Thoracic aorta (tissue), 2 donors: ENCODE measurements at regions not wholly inside any gene's neighbourhood (a gene's known extent, or its start where the extent isn't known, plus 50 kb on each side); places are given as distances from the start of the nearest gene placed in this dataset.

Source experiments
- ATAC-seq: fragments of 150-250 bp; one replicate; pipeline ENCODE4 v1.8.0; 2017; ENCODE audit warnings: low read depth; ENCODE audit not compliant: insufficient number of reproducible peaks, low FRiP score
- DNase-seq: peaks from one replicate; pipeline ENCODE4 v3.0.0-alpha.2; 2020; ENCODE audit warnings: low spot score
- H3K27ac ChIP-seq, 2 donors: fragments of 200-600 bp; sonication (generic); 1 replicate in 1 of 2; 2 replicates in 1 of 2; pipeline ENCODE4 v1.5.1; 2016; ENCODE audit warnings: mild to moderate bottlenecking in 2 of 2, moderate library complexity in 2 of 2
- H3K27me3 ChIP-seq: fragments of 200-600 bp; sonication (generic); replicated peaks from 2 replicates; pipeline ENCODE4 v1.6.0; 2016; ENCODE audit warnings: mild to moderate bottlenecking; ENCODE audit not compliant: insufficient read depth
- H3K36me3 ChIP-seq: fragments of 200-600 bp; sonication (generic); one replicate; pipeline ENCODE4 v1.5.1; 2016
- H3K4me1 ChIP-seq, 2 donors: fragments of 200-600 bp; sonication (generic); 1 replicate in 1 of 2; 2 replicates in 1 of 2; pipeline versions ENCODE4 v1.5.1 to v1.6.0; 2016; ENCODE audit warnings: low read depth in 2 of 2, mild to moderate bottlenecking in 1 of 2; ENCODE audit not compliant: control insufficient read depth in 1 of 2
- H3K4me3 ChIP-seq: fragments of 200-600 bp; sonication (generic); 2 replicates; pipeline ENCODE4 v1.5.1; 2016; ENCODE audit warnings: mild to moderate bottlenecking
- H3K9me3 ChIP-seq: fragments of 200-600 bp; sonication (generic); 2 replicates; pipeline ENCODE4 v1.5.1; 2016
- CTCF ChIP-seq: fragments of 200-600 bp; sonication (generic); IDR thresholded peaks from one replicate; pipeline ENCODE4 v1.5.1; 2019; ENCODE audit warnings: antibody characterized with exemption

GRCh38 chr2:19219060-19219459 lies 139.4 kb downstream of the OSR1 start:
- H3K4me3 ChIP-seq = no peak overlapping the region
- no peaks in the 10 kb centered on the region for H3K27me3 ChIP-seq
- no peak overlapping the region for H3K27ac ChIP-seq
- H3K9me3 ChIP-seq = no peaks in the 10 kb centered on the region
- ATAC-seq (no peak), DNase-seq (no peak)
- no peaks in the 10 kb centered on the region for H3K36me3 ChIP-seq
- H3K4me1 ChIP-seq = peaks cover 8 to 62% of the 10 kb centered on the region in 2 donors
- no peak for TF ChIP-seq CTCF

- TF ChIP-seq CTCF = no peak
- H3K27me3 ChIP-seq = no peaks in the 10 kb centered on the region
- no peaks in the 10 kb centered on the region for H3K36me3 ChIP-seq
- H3K9me3 ChIP-seq = no peaks in the 10 kb centered on the region
- H3K4me1 ChIP-seq = peaks cover 8 to 62% of the 10 kb centered on the region in 2 donors
- ATAC-seq = no peak
- H3K27ac ChIP-seq = no peak overlapping the region
- no peak overlapping the region for H3K4me3 ChIP-seq
- DNase-seq = no peak
These were observed 140.3 kb downstream of the OSR1 start for GRCh38 chr2:19218166-19218565.

GRCh38 chr2:19216676-19217602 lies 141.5 kb downstream of the OSR1 start:
- no peak for DNase-seq

GRCh38 chr2:19216238-19216637 lies 142.2 kb downstream of the OSR1 start:
- Histone ChIP-seq H3K4me3 (no peak overlapping the region), H3K27ac (no peak overlapping the region), H3K36me3 (peaks cover 3% of the 10 kb centered on the region), H3K4me1 (peaks cover 2 to 47% of the 10 kb centered on the region in 2 donors), H3K9me3 (no peaks in the 10 kb centered on the region), H3K27me3 (no peaks in the 10 kb centered on the region)
- DNase-seq = no peak
- no peak for ATAC-seq
- no peak for TF ChIP-seq CTCF

More at GRCh38 chr2:19216676-19217602, 141.5 kb downstream of the OSR1 start:
- Histone ChIP-seq H3K27me3 (no peaks in the 10 kb centered on the region), H3K27ac (no peak overlapping the region), H3K4me1 (peaks cover 8 to 54% of the 10 kb centered on the region in 2 donors), H3K4me3 (no peak overlapping the region), H3K36me3 (peaks cover 3% of the 10 kb centered on the region), H3K9me3 (no peaks in the 10 kb centered on the region)
- ATAC-seq = no peak
- no peak for TF ChIP-seq CTCF

GRCh38 chr2:19214682-19215391 lies 143.6 kb downstream of the OSR1 start:
- ATAC-seq (no peak), DNase-seq (no peak)
- no peak for TF ChIP-seq CTCF
- Histone ChIP-seq H3K27me3 (no peaks in the 10 kb centered on the region), H3K27ac (no peak overlapping the region), H3K4me1 (peaks cover 0 to 34% of the 10 kb centered on the region in 2 donors), H3K4me3 (no peak overlapping the region), H3K9me3 (no peaks in the 10 kb centered on the region), H3K36me3 (peaks cover 3% of the 10 kb centered on the region)
